Left renal pelvis (tissue), 4 donors: ENCODE measurements at regions not wholly inside any gene's neighbourhood (a gene's known extent, or its start where the extent isn't known, plus 50 kb on each side); places are given as distances from the start of the nearest gene placed in this dataset.

Experiments used
- DNase-seq, 4 donors: peaks; one replicate each; pipeline ENCODE4 v3.0.0-alpha.2; 2013; ENCODE audit warnings: low read depth in 4 of 4, low spot score in 3 of 4

DNA sequence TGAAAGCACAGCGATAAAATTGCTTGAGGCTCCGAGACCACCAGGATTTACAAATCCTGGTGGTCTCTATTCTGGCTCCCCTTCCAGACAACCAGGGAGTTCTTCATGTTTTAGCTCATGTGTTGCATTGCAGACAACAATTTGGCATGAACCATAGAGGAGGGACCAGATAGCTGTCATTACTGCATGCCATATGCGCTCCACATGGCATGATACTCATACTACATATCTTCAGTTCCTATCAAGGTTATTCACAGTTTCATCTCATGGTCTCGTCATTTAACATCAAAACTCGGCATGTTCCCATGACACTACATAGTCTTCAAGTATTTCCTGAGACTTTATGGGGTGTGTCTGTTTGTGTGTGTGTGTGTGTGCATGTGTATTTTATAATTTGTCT, 220.3 kb downstream of the OR13H1 start:
- DNase-seq, result no peak

GRCh38 chrX:131778269-131779218, 234.7 kb downstream of the OR13H1 start:
- no peak for DNase-seq

GRCh38 chrX:131779306-131779705, 235.4 kb downstream of the OR13H1 start:
- DNase-seq, result no peak

DNA sequence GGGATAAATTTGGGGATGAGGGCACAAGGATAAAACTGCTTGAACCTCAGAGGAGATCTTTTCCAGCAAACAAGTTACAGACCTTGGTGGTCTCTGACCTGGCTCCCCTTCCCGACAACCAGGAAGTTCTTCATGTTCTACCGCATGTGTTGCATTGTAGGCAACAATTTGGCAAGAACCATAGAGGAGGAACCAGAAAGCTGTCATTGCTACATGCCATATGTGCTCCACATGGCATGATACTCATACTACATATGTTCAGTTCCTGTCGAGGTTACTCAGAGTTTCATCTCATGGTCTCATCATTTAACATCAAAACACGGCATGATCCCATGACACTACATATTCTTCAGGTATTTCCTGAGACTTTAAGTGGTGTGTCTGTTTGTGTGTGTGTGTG, 235.9 kb downstream of the OR13H1 start:
- no peak for DNase-seq

DNA sequence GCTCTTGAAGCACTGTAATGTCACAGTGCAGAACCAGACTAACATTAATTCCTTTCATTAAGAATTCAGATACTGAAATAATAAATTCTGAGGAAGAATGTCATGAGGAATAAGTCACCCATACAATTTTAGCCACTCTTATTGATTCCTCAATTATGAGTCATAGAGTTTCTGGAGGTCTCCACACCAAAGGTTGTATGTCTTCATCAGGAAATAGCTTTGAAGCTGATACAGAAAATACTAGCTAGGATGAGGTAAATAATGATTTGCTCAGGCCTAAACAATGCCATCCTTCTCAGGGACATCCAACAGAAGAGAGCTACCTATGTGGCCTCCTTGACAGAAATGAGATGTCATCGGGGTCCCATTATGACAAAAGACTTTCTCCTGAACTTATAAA, 238.8 kb downstream of the OR13H1 start:
- no peak for DNase-seq

GRCh38 chrX:131783555-131784308, 239.4 kb upstream of the STK26 start:
- no peak for DNase-seq

DNA sequence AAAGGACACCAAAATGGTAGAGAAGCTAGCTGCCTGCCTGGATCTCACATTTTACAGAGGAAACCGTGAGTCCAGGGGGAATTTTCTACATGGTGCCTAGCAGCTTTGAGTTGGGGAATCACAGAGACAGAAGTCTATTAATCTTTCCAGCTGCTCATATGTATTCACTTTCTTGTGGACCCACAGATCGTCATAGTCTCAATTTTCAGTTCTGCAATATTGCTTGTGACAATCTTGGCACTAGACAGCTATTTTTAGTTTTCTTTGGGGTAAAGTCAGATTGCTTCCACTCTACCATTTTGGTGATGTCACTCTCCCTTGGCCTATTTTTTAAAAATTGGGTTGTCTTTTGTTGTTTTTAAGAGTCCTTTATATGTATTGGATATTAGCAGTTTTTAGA, 233.4 kb upstream of the STK26 start:
- no peak for DNase-seq

GRCh38 chrX:131791608-131792355, 231.3 kb upstream of the STK26 start:
- no peak for DNase-seq

DNA sequence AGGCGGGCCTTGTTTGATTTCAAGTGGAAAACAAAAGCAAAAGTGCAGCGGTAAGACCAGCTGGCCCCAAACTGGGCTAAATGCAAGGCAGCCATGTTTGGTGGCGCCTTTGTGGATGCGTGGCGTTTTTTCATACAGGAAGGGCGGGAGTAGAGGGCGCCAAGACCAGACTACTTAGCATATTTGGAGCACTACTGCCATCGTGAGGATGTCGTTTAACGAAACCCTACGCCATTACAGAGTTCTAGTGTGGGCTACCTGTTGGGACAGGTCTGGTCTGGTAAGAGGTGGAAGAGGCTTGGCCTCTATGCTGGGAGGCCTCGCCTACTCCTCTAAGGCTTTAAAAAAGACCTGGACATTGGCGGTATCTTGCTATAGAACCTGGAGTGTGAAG, 230.7 kb upstream of the STK26 start:
- DNase-seq, result no peak

GRCh38 chrX:131792789-131793462, 230.2 kb upstream of the STK26 start:
- DNase-seq, result no peak

GRCh38 chrX:131795442-131796229, 227.5 kb upstream of the STK26 start:
- DNase-seq, result no peak

GRCh38 chrX:131801066-131801465, 222.0 kb upstream of the STK26 start:
- no peak for DNase-seq

DNA sequence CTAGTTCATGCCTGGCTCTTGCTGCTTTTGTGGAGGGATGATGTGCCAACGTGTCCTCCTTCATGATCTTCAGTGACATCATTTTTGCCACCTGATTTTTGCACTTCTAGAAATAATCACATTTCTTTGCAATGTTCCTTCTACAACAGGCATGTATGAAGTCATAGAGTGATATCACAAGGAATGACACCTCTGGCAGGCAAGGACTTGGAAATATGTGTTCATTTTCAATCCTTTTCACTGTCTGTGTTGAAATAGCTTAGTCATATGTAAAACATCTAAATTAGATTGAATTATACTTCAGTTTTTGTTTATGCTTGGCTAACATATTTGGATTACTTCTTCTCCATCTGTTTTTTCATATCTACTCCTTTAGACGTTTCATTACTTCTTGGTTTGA, 221.2 kb upstream of the STK26 start:
- DNase-seq, result no peak

DNA sequence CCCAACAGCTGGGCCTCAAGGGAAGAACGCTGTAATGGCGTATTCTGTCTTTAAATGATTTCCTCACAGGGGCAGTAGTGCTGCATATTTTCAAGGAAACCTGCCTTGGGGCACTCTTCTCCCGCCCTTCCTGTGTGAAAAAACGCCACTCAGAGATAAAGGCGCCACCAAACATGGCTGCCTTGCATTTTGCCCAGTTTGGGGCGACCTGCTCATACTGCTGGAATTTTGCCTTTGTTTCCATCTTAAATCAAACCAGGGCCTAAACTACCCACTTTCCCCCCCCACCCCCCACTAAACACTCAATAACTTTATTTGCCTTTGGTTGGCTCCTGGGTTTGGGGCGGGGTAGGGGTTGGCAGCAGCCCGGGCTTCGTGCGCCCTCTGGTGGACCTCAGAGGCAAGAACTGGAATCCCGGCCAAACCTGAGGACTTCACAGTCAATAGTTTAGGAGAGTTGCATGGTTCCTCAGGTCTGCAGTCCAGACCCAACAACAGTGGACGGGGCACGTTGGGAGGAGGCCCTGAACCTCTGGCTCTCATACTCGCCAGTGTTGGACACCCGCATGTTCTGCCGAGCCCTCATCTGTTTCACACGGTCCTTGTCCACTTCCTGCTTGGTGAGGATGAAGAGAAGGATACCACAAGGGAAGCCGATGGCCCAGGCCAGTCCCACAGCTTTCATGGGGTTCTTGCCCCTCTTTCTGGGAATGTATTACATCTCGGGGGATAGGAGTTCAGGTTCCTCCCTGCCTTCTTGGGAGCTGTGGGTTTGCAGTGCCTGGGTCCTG, 220.1 kb upstream of the STK26 start:
- no peak for DNase-seq

DNA sequence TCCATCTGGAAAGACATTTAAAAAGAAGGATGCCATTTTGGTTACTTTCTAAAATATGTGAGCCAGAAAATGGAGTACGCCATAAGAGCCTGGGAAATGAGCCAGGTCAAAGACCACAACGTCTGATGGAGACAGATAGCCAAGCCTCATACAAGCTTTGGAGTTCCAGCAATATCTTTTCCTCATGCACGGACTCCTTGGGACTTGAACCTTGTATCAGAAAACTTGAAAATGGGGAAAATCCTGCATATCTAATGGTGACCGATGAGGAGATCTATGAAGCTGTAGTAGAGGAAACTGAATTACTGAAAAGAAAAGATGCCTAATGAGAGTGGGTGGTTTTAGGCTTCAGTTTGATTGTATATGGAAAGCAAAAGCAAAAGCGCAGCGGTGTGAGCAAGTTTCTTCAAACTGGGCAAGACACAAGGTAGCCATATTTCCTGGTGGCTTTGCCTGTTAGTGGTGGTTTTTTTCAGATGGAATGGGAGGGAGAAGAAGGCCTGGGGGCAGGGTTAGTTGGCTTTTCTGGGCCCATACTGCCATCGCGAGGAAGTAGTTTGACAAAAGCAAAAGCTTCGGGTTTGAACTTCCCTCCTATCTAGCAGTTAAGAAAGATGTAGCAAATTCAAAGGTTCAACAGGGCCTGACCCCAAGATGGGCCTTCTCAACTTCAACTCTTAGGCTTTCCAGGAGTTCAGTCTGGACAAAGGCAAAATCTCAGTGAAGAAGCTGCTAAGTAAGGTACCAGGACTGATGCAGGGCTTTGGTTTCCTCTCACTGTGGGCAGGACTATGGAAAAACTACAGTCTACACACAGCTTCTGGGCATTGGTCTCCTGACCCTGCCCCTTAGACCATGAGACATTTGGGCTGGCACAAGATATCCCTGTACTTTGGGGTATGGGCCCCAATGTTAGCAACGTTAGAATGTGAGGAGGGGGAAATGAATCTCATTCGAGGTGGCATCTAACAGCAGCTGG, 210.0 kb upstream of the STK26 start:
- no peak for DNase-seq

- DNase-seq, result no peak
Measured at GRCh38 chrX:131816551-131817136, 206.5 kb upstream of the STK26 start.

DNA sequence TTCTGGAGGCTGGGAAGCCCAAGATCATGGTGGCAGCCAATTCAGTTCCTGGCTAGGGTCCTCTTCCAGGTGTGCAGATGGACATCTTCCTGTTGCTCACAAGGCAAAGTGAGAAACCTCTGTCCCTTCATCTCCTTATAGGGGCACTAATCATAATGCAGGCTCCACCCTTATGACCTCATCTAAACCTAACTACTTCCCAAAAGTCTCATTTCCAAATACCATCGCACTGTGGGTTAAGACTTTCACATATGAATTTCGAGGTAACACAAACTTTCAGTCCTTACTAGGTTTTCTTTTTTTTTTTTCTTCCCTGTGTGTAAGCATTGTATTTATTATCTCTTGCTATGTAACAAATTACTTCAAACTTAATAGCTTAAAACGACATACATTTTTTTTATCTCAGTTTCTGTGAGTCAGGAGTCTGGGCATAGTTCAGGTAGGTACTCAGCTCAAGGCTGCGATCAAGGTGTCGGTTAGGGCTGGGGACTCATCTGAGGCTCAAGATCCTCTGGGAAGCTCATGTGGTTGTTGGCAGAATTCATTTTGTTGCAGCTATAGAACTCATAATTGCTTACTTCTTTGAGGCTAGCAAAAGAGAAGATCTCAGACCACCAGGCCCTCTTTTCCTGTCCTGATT, 204.7 kb upstream of the STK26 start:
- no peak for DNase-seq
